ENCODE measurements at regions not wholly inside any gene's neighbourhood (a gene's known extent, or its start where the extent isn't known, plus 50 kb on each side); places are given as distances from the start of the nearest gene placed in this dataset.
A peak's percentile ranks its signal among the peaks of the same experiment; 100 is the strongest.

DNA sequence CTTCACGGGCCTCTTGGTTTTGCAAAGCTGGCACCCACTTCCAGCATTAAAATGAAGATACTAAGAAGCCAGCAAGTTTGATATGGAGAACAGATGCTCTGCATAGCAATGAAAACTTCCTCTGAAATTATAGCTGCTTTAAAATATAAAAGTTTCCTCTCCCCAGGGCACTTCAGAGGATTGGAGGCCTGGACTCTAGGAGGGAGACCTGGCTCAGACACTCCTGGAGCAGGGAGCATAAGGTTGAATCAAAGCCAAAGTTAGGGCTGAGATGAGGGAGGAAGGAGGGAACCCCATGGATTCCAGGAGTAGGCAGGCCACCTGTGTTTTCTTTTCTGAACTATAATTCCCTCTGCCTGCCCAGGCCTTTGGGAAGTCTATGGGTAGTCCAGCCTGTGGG is 176.0 kb upstream of the RPL38 start:
- DNase-seq = no peak

DNA sequence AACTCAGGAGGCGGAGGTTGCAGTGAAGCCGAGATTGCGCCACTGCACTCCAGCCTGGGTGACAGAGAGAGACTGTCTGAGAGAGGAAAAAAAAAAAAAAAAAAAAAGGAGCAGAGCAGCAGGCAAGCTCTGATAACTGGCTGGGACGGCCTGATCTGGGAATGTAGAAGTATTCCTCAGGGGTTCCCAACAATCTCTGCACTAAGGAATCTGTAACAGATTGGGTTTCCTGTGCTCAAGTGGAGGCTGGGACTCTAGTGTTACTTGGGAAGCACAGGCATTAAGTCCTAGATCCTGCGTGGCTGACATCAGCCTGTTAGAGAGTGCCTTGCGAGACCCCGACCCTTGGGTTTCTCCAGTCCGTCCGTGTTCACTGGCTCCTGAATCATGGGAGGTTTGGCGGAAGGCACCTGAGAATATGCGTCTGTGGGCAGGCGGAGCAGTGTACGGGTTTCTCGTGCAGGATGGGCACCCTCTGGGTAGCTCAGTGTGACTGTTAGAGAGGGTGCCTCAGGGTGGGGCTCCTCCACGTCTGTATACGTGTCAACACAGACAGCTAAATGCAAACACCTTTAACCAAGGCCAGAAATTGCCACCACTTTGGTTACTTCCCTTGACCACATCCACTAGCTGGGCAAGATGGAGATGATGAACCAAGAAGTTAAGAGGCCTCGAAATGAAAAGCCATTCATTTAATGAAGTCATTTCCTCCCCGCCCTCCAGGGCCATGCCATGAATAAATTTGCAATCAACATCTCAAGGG is 174.9 kb upstream of the RPL38 start:
- no peak for DNase-seq

DNA sequence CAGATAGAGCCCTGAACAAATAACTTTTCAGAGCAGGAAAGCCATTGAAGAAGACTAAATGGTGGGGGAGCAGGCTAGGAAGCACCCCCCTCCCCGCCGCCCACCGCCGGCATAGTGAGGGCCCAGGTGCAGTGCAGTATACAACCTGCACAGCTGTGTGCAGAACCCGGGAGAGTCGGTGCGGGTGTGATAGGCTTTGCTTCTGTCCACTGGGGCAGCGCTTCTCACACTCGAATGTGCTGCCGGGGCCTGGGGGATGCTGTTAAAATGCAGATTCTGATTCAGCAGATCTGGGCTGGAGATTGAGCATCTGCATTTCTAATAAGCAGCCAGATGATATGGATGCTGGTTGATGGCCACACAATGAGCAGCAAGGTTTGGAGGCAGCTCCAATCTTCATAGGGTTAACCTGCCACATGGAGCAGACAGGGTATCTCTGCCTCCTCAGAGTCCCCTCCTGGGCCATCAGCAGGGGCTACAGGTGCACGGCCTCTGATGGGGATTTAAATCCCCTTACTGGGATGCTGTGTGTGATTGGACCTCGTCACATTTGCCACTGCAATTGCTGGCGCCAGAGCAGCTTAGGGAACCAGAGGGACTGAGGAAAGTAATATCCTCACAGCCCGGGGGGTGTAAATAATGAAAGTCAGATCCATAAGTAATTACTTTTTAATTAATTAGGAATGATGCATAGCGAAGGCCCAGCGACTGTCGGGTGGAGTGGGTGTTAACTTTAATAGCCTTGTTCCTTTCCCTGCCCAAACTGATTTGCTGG is 172.0 kb upstream of the RPL38 start:
- no peak for DNase-seq

DNA sequence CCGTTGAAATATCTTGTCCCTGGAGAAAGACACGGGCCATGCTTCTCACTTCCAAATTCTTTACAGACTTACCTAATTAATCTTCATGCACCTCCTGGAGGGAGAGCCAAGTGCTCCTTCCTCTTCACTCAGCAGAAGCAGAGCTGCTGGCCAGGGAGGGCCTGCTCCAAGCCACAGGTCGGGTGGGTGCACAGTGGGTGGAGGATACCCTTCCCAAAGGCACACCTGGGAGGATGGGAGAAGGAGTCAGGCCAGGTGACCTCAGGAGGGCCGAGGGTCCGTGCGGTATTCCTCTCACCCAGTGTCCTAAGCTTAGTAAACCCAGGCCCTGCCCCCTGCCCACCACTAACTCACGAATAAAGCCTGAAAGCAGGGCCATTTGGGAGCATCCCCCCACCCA is 171.3 kb upstream of the RPL38 start:
- no peak for DNase-seq

DNA sequence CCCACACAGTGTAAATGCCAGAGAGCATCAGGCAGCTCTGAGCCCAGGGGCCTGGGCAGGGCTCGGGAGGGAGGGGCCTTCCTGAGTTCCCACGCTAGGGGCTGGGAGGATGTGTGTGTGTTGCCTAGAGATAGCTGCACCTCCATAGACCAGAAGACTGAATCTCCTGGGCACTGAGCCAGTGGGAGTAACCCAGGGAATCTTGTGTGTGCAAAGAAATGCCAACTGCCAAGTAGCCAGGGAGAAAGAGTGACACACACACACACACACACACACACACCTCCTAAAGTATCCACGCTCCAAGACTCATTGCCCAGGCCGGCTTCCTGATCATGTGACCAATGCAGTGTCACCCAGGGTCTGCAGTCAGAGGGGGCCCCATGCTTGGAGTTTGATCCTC is 166.2 kb upstream of the RPL38 start:
- DNase-seq = no peak

DNA sequence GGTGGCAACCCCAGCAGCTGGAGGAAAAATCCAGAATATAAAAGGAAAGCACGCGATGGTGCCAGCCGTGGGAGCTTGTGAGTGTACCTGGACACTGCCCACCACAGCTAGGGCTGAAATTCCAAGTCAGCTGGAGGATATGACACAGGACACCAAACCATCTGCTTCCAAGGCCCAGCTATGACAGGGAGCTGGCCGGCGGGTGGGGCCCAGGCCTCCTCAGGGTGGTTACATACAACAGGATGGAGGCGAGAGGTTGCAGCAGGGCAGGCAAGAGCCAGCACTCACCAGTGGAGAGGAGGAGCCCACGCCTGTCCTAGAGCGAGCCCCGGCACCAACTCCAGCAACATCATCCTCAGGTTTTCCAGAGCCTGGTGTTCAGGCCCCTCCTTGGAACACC is 163.2 kb upstream of the RPL38 start:
- no peak for DNase-seq

DNA sequence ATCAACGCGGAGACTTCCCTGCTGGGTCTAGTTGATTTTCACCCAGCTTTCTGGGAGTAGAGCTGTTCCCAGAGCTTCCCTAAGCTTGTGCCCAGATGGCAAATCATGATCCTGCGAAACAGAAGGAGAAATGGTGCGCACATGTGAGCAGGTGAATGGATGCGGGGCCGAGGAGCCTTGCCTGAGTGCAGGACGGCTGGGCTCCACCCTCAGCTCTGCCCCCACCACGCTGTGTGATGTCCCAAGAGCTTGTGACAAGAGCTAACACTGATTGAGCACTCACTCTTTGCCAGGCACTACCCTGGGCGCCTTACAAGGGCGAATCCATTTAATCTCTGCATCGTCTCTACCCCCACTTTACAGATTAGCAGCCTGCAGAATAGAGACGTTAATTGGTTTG is 162.7 kb upstream of the RPL38 start:
- DNase-seq = no peak

DNA sequence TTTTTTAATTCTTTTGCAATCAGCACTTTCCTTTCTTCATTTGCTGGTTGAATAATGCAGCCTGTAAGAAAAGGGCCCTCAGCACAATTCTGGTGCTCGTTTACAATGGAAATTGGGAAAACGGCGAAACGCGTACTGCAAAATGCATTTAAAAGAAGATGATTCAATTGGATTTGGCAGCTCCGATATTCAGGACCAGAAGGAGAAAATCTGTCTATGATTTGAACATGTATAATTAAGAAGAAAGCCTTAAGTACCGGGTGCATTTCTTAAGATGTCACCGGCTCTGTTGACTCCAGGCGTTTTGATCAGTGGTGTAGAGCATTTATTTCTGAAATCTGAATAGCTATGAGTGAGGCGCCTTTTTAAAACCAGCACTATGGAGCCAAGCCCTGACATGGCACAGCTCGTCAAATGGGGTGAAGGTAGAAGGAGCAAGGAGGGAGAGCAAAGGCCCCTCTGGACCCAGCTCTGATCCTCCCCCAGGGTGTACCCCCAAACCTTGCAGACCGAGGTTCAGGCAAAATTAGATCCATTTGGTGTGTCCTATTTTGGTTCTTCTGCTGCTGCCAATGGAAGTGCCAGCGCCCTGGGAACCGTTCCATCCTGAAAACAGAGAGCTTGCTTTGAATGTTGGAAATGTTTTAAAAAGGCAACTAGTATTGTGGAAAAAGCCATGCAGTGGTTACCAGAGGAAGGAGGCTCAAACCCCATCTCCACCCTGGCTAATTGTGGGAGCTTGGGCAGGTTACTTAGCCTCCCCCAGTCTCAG is 161.4 kb upstream of the RPL38 start:
- no peak for DNase-seq

DNA sequence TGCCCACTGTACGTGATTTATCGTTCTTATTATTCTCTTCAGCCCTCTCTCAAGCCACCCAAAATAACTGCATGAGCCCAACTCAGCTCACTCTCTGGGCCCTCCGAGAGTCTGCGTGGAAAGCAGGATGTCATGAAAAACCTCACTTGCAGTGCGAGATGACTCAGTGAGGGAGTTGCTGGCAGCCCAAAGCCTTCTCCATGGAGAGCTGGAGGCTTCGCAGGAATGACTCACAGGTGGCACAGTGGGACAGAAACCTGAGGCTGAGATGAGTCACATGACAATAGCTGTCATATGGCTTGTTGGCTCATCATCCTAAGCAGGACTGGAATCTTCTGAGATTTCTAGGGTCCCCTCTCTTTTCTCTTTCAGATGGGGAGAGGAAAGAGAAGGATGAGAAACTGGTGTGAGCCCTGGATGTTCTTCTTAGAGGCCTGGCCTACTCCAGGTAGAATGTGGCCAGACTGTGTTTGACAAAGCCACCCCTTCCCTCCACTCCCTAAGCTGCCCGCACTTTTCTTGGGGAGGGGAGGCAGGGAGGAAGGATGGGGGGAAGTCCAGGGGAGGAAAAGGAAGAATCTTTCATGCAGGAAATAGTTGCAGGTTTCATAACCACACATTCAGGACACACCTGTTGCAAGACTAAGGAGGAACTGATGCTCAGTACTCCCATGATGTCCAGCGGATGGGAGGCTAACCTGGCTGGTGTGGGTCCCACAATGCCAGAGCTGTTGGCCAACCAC is 160.6 kb upstream of the RPL38 start:
- peak; percentile 71 for DNase-seq

DNA sequence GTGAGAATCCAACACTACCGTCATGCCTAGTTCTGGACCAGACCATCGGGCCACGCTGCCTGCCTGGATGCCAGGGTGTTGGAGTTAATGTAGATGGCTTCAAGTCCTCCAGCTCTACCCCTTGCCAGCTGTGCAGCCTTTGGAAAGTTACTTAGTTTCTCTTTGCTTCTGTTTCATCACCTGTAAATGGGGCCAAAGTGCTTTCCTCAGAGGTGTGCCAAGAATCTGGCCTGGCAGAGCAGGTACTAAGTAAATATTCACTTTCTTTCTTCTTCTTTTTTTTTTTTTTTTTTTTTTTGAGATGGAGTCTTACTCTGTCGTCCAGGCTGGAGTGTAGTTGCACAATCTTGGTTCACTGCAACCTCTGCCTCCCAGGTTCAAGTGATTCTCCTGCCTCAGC is 159.5 kb upstream of the RPL38 start:
- DNase-seq = no peak

DNA sequence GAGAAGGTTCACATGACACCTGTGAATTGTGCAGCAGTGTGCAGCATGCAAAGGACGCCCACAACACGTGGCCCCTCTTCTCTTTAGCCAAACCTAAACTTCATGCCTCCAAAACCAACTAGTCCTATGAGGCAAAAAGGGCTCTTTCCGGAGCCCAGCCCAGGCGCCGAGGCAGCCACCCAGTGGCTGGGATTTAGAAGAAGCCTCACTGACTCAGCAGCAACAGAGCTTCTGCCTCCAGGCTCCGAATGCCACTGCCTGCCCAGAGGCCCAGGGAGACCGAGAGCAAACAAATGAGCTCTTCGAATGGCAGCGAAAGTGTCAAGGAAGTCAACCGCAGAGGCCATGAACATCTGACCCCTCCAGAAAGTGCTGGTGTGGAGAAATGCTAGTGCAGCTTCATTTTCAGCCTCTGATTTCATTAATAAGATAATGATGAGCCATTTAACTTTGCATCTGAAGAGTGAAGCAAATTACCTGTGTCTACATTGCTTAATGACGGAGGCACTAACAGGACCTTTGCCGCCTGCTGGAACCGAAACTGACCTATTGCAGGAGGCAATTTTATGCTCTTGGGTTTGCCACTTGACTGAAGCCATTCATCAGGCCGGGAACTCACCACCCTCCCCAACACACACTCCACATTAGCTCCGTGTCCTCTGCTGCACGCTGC is 157.7 kb upstream of the RPL38 start:
- no peak for DNase-seq

DNA sequence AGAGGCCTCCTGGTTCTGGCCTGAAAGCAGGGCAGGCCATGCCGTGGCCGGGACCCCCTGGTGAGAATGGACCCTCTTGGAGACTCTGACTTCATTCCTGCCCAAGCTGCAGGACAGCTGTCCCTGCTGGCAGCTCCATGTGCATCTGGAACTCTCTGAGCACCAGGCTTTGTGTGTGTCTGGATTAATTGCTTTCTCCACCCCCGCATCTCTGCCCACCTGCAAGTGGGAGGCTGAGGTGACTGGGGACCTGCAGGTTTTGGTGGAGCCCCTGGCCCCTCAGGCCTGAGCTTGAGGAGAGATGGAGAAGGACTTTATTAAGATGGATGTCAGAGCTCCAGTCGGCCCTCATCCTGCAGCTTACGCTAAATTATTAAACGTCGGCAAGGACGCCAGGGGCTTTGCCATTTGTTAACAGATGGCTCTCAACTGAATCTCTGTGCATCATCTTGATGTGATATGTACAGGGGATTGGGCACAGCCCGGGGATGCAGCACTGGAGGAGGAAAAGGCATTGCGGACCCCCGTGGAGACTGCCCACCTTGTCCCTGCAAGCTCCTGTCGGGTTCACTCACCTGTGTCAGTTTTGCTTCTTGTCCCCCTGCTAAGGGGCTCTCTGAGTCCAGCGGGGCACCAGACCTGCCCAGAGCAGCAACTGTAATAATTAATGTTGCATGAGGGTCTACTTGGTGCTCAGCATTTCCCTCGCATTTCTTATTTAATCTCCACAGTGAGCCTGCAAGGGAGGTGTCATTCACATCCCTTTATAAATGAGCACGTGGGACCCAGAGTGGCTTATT is 154.1 kb upstream of the RPL38 start:
- DNase-seq = no peak

DNA sequence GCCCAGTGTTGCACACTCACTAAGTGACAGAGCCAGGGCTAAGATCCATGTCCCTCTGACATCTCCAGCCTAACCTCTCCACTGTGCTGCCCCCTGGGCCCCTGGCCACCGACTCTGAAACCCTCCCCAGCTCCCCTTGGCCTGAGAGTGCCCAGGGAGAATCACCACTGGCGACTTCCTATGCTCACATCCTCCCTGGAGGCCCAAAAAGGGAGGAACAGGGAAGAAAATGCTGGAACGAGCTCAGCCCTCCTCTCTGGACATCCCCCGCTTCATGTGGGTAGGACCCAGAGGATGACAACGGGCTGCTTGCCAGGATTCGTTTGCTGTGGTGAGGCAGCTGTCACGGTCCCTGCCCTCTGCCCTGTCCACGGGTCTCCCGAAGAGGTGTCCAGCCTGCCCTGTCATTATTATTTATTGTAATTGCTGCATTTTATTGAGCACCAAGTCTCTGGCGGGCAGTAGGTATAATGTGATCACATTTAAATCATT is 153.5 kb upstream of the RPL38 start:
- DNase-seq = no peak

DNA sequence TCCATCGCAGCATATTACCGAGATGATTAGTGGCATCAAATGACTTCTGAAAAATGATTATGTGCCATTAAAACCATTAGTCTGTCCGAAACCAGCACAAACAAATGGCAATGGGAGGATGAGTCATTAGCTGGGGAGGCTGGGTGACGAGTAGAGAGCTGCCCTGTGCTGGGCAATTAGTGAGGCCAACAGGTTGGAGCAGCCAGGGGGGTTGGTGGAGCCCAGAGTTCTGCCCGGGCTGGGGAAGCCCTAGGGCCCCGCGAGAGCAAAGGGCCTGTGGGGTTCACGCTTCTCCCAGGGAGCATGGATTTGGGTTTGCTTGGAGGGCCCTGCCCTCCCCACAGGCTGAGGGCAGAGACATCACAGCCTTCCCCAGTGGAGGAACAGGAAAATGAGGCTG is 152.1 kb upstream of the RPL38 start:
- no peak for DNase-seq

DNA sequence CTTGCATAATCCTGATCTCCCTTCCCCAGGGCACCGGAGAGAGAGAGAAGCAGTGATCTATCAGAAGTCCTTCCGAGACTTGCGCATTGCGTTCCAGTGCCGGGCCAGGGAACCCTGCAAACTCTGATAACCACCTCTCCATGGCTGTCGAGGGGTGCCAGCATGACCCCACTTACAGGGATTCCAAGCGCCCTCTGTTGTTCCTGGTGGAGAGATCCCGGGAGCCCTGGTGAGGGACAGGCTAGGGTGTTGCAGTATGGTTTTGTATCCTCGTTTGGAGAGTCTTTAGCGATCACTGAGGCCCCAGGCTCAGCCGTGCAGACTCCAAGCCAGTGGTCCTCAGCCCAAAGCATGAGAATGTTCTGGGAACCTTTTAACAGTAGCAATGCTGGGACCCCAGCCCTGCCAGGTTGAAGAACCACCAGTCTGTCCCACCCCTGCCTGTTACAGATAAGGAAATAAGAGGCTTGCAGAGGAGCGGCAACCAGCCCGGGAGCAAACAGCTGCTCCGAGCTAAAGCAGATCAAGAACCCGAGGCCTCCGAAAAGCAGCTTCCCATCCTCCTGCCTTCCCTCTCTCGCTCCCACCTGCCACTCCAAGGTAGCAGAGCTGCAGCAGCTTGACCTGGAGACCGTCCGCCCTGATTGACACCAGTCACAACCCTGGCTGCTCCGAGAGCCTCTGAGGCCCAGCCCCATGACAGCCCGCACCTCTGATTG is 150.3 kb upstream of the RPL38 start:
- DNase-seq = no peak

DNA sequence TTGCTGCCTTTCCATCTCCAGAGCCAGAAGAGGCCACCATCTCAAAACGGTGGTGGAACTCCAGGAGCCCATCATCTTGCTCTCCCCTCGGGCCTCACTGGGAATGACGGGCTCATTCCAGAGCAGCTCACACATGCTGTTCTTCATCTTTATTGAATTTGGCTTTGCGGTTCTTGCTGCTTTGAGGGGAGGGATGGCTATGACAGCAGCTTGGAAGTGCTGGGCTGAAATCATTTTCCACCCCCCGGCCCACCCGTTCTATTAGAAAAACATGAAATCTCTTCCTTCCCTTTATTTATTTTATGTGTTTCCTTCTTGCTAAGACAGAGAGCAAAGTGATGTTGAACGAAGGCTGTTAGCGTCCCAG is 149.8 kb upstream of the RPL38 start:
- DNase-seq = no peak

DNA sequence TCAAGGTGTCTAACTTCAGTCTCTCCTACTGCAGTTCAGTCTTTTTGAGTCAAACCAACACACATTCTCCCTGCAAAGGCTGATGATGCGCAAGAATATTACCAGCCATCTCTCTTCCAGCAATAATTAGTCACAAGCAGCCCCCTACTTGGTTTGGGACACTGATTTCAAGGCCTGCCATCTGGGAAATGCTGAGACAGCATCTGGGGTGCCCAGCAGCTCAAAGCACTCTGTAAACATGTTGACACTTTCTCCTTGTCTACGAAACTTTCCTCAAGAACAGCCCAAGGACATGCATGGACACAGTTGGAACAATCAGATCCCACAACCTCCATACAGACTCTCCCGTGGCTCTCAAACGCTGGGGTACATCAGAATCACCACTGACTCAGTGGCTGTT is 149.2 kb upstream of the RPL38 start:
- DNase-seq = no peak

DNA sequence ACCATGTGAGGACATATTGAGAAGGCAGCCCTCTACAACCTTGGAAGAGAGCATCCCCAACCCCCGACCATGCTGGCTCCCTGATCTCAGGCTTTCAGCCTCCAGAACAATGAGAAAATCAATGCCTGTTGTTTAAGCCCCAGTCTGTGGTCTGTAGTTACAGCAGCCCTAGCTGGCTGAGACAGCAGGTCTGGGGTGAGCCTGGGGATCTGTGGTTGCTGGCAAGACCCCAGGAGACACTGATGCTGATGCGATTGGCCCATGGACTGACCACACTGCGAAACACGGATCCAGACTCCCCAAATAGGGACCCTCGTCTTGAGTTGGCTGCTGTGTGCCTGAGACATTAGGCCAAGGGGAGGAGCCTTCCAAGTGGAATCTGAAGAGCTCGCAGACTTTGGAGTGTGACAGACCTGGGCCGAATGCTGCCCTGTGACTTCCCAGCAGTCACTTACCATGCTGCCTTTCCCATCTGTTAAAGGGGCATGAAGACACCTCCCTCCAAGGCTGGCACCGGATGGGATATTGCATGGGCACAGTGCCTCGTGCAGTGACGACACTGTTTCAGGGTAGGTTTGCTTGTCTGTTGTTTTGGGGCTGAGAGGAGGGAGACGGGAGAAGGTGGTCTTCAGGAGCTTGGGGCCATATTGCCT is 147.8 kb upstream of the RPL38 start:
- no peak for DNase-seq

DNA sequence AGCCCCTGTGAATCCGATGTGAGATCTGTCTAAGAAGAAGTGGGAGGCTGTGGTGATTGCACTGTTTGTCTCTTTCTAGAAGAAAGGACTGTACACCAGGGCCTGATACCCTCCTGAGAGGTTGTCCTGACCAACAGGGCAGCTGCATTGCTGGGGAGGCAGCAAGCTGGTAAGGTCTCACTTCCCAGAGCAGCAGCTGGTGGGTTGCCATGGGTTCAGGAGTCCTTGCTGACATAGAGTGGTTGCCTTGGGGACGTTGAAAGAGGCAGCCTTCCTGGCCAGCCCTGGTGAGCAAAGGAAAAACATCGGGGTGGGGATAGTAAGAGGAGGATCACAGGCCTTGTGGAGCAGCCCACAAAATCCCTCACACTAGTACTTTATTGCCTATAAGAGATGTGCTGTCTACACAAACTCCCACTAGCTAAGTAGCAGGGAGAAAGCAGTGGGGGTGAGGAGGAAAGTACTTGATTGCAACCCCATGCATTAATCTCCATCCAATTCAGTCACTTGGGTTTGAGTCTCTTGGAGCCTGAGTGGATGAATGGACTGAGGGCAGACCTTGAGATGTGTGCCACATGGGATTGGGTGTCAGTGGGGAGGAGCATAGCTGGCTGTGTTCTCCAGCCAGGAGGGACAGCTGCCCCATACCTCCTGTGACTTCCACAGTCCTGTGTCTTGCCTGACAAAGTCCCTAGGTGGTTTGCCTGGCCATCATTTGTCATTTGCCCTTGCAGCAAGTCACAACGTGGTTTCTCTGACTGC is 143.8 kb upstream of the RPL38 start:
- no peak for DNase-seq

DNA sequence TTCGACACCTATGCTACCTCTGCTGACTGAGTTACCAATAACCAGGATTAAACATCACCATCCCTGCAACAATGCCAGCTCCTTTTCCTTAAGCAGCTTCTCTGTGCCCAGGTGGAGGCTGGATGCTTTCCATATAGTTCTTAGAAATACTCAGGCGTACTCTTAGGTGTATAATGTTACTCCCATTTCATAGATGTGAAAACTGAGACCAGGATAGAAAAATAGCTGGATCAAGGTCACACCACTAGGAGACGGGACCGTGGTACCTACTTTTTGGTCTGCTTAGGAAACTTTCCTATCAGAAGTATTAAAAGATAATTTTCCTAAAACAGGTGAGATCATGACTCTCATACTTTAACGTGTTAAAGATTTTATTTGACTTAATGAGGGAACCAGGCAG is 141.7 kb upstream of the RPL38 start:
- DNase-seq = no peak

Measured in stimulated activated CD8-positive, alpha-beta memory T cell treated with anti-CD3 and anti-CD28 coated beads, Interleukin-4, amount 100 ng/mL, for 48 hours (primary cell).